Activated CD4-positive, alpha-beta memory T cell treated with anti-CD3 and anti-CD28 coated beads for 36 hours (primary cell): ENCODE measurements at regions not wholly inside any gene's neighbourhood (a gene's known extent, or its start where the extent isn't known, plus 50 kb on each side); places are given as distances from the start of the nearest gene placed in this dataset.

ENCODE experiments used
- CTCF ChIA-PET: fragments of 350-600 bp; sonication (Branson Sonifier 250); formaldehyde crosslinking; loops from one replicate; lab custom pipeline; 2021; ENCODE audit warnings: antibody characterized with exemption, inconsistent platforms; lab: Charles Lee
- POLR2A ChIA-PET: fragments of 350-600 bp; sonication (Branson Sonifier 250); formaldehyde crosslinking; loops from one replicate; lab custom pipeline; 2021; ENCODE audit warnings: antibody characterized with exemption; lab: Charles Lee
- DNase-seq: peaks from one replicate; pipeline ENCODE4 v3.0.0-alpha.2; 2020
- H3K27ac Mint-ChIP-seq: one replicate; pipeline ENCODE4 v1.8.0; 2021; ENCODE audit warnings: mixed read lengths
- H3K27me3 Mint-ChIP-seq: one replicate; pipeline ENCODE4 v1.8.0; 2021; ENCODE audit warnings: mixed read lengths
- H3K36me3 Mint-ChIP-seq: one replicate; pipeline ENCODE4 v1.8.0; 2021; ENCODE audit warnings: mixed read lengths
- H3K4me1 Mint-ChIP-seq: one replicate; pipeline ENCODE4 v1.8.0; 2021; ENCODE audit warnings: low read depth, mixed read lengths
- H3K4me3 Mint-ChIP-seq: one replicate; pipeline ENCODE4 v1.8.0; 2021; ENCODE audit warnings: mild to moderate bottlenecking, mixed read lengths
- H3K9me3 Mint-ChIP-seq: one replicate; pipeline ENCODE4 v1.8.0; 2021; ENCODE audit warnings: mixed read lengths
- intact Hi-C: fragments of 100-400 bp; cut with micrococcal nuclease; formaldehyde crosslinking; loops from one replicate; pipeline ENCODE4 v1.15.1; 2023

DNA sequence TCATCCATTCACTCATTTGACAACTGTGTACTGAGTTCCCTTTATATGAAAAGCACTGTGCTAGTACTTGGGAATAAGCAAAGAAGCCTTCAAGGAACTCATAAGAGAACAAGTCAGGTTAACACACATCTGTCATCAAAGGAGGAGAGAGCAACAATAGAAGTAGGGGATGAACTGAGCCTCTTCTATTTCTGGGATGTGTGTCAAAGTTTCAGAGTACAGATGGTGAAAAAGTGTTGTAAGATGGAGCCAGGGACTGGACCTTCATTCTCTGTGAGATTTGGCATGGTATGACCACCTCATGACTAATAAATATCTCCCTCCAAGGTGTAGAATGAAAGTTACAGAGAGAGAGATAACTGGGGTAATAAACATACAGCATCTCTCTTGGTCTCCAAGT, 349.8 kb upstream of the PLET1 start:
- H3K4me1 Mint-ChIP-seq, result no peaks in the 10 kb centered on the region
- peaks cover 10% of the 10 kb centered on the region for H3K27me3 Mint-ChIP-seq
- intact Hi-C loops, result no loop called here
- no peaks in the 10 kb centered on the region for H3K36me3 Mint-ChIP-seq
- no peak for DNase-seq
- H3K27ac Mint-ChIP-seq, result no peak overlapping the region
- H3K4me3 Mint-ChIP-seq, result no peak overlapping the region
- CTCF ChIA-PET, result no interaction called here
- H3K9me3 Mint-ChIP-seq, result no peaks in the 10 kb centered on the region
- POLR2A ChIA-PET, result no interaction called here

DNA sequence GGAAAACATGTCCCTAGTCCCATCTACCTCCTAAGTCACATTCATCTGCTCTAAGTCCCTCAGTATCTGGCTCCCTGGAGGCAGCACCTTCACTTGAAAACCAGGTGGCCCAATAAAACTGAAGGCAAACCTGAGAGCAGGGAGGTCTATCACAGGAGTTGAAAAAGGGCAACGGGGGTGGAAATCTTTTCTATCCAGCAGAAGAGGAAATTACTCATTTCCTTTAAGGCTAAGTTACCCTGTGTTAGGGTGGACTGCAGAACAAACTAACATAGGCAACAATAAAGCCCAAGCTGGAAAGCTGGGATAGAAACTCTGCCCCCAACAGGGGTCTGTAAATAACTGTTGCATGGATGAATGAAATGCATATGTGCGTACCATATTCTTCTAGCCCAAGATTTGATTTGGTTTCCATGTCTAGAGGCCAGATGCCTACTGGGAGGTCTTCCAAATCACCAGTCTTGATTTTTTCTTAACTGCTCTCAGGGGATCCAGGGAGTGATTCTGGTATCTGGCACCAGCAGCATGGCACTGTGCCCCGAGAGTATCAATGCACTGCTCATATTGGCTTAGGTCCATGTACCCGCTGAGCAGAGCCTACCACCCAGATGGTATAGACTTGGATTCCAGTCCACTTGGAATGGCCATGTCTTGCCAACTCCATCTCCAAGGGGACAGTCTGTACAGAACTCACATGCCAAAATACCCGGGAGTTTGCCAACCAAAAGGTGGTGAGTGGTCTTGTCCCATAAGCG, 350.0 kb upstream of the NCAM1 start:
- ChIA-PET CTCF (no interaction called here), POLR2A (no interaction called here)
- no peak overlapping the region for H3K27ac Mint-ChIP-seq
- H3K4me3 Mint-ChIP-seq, result no peak overlapping the region
- intact Hi-C loops, result no loop called here
- peaks cover 10% of the 10 kb centered on the region for H3K27me3 Mint-ChIP-seq
- H3K4me1 Mint-ChIP-seq, result no peaks in the 10 kb centered on the region
- H3K36me3 Mint-ChIP-seq, result no peaks in the 10 kb centered on the region
- no peaks in the 10 kb centered on the region for H3K9me3 Mint-ChIP-seq
- no peak for DNase-seq

DNA sequence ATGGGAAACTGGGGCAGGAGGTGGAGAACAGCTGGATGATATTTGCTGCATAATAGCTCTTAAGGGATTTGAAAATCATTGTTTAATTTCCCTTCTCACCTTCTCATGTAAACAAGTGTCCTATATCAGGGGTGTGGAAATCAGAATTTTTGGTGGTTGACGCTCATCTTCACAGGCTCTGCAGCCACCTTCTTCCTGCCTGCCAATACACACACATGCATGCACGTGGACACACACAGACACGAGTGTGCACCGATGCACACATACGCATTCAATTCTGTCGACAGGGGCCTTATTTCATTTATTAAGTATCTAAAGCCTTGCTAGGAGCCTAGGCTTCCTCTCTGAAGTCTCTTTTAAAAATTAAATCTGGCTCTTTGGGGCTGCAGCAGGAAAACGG, 349.4 kb upstream of the NCAM1 start:
- Mint-ChIP-seq H3K4me3 (no peak overlapping the region), H3K27me3 (peaks cover 5% of the 10 kb centered on the region), H3K36me3 (no peaks in the 10 kb centered on the region), H3K4me1 (no peaks in the 10 kb centered on the region), H3K27ac (no peak overlapping the region), H3K9me3 (no peaks in the 10 kb centered on the region)
- intact Hi-C loops, result no loop called here
- no peak for DNase-seq
- CTCF ChIA-PET, result no interaction called here
- POLR2A ChIA-PET, result no interaction called here

DNA sequence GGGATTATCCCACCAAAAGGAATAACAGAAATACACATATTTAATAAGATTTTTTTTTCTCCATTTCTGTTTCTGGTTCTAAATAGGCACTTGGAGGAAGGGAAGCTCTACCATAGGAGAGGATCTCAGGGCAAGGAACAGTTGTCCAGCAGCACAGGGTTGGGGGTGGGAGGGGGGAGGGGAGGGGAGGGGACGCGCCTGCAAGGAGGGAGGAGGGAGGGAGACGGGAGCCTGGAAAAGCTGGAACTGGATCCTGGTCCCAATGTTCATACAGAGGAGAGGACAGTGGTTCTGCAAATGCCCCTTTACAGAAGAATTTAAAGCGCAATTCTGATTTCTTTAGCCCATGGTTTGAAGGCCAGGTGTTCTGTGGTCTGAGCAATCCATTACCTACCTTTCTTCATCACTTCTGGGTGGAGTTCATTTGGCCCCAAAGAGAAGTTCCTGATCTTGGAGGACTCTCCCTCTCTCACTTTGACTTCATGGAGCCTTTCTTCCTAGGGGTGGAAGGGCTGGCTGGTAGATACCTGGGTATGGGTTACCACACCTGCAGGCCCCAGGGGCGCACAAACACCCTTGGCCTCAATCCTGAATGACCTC, 348.9 kb upstream of the NCAM1 start:
- ChIA-PET CTCF (no interaction called here), POLR2A (no interaction called here)
- DNase-seq, result no peak
- intact Hi-C loops, result no loop called here
- Mint-ChIP-seq H3K4me1 (no peaks in the 10 kb centered on the region), H3K27me3 (peaks cover 5% of the 10 kb centered on the region), H3K4me3 (no peak overlapping the region), H3K27ac (no peak overlapping the region), H3K36me3 (no peaks in the 10 kb centered on the region), H3K9me3 (no peaks in the 10 kb centered on the region)

DNA sequence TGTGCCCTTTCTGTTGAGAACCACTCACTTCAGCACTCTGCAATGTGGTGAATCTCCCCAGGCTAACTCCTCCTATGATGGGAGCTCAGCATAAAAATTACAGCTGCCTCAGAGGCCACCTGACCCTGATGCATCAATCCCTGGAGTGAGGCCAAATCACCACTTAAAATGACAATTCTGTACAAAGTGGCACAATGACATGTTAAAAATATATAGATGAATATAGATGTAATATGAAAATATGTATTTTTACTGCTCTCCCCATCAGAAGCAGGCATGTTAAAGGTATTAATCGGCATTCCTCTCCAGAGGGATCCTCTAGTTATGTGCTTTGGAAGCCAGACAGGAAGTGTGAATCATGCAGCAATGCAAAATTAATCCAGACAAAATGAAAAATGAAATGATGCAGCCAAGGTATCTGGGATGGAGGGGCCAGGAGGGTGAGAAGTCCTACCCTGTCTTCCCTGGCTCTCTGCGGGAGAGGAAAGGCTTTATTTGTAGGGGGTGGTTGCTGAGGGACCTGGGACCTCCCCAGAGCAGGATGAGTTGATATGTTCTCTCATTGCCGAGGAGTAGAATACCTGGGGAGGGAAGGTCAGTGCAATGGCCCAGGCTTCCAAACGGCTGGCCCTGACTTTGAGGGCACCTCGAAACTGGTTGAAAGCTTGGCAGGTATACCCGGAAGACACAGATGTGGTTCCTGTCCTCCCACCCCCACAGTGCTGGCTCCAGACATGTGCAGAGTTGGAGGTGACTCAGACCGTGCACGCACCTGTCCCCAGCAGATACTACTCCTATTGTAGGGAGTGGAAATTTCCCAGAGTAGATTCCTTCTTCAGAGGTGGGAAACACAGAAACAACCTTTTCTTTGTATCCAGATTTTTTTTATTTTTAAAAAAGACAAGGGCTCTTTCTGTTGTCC, 347.9 kb upstream of the NCAM1 start:
- no peak for DNase-seq
- H3K4me1 Mint-ChIP-seq, result no peaks in the 10 kb centered on the region
- H3K36me3 Mint-ChIP-seq, result no peaks in the 10 kb centered on the region
- H3K9me3 Mint-ChIP-seq, result no peaks in the 10 kb centered on the region
- H3K27me3 Mint-ChIP-seq, result peaks cover 5% of the 10 kb centered on the region
- no peak overlapping the region for H3K4me3 Mint-ChIP-seq
- ChIA-PET POLR2A (no interaction called here), CTCF (no interaction called here)
- intact Hi-C loops, result no loop called here
- H3K27ac Mint-ChIP-seq, result no peak overlapping the region

DNA sequence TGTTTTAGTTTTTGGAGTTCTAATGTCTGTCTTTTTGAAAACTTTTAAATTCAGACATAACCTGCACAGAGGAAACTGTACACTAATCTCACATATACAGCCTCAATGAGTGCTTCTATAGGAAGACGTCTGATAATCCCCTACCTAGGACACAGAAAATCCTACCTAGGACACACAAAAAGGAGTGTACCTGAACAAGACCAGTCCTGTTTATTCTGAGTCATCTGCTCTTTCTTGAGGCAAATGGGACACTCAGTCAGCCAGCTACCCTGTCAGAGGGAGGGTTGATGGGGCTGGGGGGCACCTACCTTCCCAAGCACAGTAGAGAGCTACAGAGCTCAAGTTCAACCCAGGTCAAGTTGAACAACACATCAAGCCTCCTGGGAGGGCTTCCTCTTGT, 346.6 kb upstream of the NCAM1 start:
- Mint-ChIP-seq H3K4me1 (no peaks in the 10 kb centered on the region), H3K27ac (no peak overlapping the region), H3K4me3 (no peak overlapping the region), H3K9me3 (no peaks in the 10 kb centered on the region), H3K27me3 (peaks cover 7% of the 10 kb centered on the region), H3K36me3 (no peaks in the 10 kb centered on the region)
- no peak for DNase-seq
- CTCF ChIA-PET, result interaction anchor here (1.4 kb wide), 1 partner anchor 27 kb away, joined by 3 read pairs; no protein-coding TSS in a partner anchor
- intact Hi-C loops, result no loop called here
- POLR2A ChIA-PET, result no interaction called here

DNA sequence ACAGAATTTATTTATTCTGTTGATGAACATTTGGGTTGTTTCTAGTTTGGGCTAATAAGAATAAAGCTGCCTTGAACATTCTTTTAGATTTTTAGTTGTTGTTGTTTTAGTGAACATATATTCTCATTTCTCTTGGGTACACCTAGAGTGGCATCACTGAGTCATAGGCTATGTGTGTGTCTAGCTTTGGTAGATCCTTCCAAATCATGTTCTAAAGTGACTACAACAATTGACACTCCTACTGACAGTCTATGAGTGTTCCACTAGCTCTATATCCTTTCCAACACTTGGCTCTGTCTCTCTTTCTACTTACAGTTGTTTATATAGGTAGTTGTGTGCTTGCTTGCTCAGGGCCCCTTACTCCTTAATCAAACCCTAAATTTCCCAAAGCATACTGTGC, 346.0 kb upstream of the NCAM1 start:
- Mint-ChIP-seq H3K4me3 (no peak overlapping the region), H3K36me3 (no peaks in the 10 kb centered on the region), H3K9me3 (no peaks in the 10 kb centered on the region), H3K4me1 (no peaks in the 10 kb centered on the region), H3K27me3 (peaks cover 7% of the 10 kb centered on the region), H3K27ac (no peak overlapping the region)
- intact Hi-C loops, result no loop called here
- ChIA-PET CTCF (interaction anchor here (1.4 kb wide), 1 partner anchor 27 kb away, joined by 3 read pairs; no protein-coding TSS in a partner anchor), POLR2A (no interaction called here)
- DNase-seq, result no peak

DNA sequence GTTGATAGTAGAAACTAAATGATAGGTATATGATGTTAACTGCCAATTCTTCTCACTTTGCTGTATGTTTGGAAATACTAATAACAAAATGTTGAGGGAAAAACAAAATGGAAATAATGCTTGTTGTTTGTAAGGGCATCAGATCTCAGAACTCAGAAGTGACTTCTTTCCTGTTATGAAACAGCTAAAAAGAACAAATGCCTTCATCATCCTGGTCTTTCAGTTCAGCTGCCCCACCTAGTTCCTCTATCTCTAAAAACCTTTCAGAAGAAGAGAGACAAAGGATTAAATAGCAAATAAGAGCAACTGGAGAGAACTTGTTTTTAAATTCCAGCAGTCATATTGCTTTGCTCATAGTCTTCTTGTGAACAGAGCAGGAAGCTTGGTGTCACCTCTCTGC, 345.3 kb upstream of the NCAM1 start:
- Mint-ChIP-seq H3K4me3 (no peak overlapping the region), H3K9me3 (no peaks in the 10 kb centered on the region), H3K27ac (no peak overlapping the region), H3K27me3 (peaks cover 7% of the 10 kb centered on the region), H3K36me3 (no peaks in the 10 kb centered on the region), H3K4me1 (no peaks in the 10 kb centered on the region)
- ChIA-PET CTCF (no interaction called here), POLR2A (no interaction called here)
- no peak for DNase-seq
- intact Hi-C loops, result no loop called here

DNA sequence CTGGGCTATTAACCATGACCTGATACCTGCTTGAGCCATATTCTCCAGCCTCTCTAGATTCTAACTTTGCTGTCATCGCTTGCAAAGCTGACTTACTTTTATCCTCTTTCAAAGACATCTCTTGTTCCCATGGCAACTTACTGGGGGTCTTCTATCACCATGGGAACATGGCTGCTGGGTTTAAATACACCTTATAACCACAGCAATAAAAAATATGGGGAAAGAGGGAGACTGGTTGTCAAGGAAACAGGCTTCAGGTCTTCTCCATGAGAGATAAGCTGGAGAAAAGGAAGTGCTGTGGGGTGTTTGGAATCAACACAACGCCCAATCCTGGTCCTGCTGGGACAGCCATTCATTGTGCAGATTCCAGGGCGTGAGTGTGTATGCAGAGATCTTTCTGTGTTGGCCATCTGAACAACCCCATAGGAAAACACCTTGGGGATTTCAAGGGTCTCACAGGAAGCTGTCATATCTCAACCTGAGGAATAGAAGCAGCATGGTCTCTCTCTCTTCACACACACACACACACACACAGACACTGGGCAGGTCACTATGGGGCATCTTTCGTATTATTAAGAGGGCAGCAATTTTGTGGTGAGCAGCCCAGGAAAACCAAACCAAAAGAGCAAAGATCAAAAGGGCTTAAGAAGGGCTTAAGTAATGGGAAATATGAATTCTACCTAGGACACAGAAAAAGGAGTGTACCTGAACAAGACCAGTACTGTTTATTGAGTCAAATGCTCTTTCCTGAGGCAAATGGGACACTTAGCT, 344.7 kb upstream of the NCAM1 start:
- DNase-seq, result no peak
- H3K4me3 Mint-ChIP-seq, result no peak overlapping the region
- H3K4me1 Mint-ChIP-seq, result no peaks in the 10 kb centered on the region
- POLR2A ChIA-PET, result no interaction called here
- intact Hi-C loops, result no loop called here
- peaks cover 7% of the 10 kb centered on the region for H3K27me3 Mint-ChIP-seq
- CTCF ChIA-PET, result no interaction called here
- H3K9me3 Mint-ChIP-seq, result no peaks in the 10 kb centered on the region
- H3K27ac Mint-ChIP-seq, result no peak overlapping the region
- H3K36me3 Mint-ChIP-seq, result no peaks in the 10 kb centered on the region

DNA sequence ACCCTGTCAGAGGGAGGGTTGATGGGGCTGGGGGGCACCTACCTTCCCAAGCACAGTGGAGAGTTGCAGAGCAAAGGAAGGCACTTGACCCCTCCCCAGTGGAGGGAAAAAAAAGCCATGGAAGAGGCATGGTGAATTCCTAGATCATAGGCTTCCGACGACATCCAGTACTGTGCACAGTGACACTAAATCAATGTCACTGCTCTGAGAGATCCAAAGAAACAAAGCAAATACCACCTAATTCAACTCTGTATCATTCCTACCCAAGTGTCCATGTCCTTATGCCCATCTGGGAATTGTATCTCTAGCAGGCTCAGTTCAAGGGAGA, 344.2 kb upstream of the NCAM1 start:
- ChIA-PET POLR2A (no interaction called here), CTCF (no interaction called here)
- Mint-ChIP-seq H3K4me3 (no peak overlapping the region), H3K9me3 (no peaks in the 10 kb centered on the region), H3K27me3 (peaks cover 5% of the 10 kb centered on the region), H3K4me1 (no peaks in the 10 kb centered on the region), H3K27ac (no peak overlapping the region), H3K36me3 (no peaks in the 10 kb centered on the region)
- intact Hi-C loops, result no loop called here
- no peak for DNase-seq

DNA sequence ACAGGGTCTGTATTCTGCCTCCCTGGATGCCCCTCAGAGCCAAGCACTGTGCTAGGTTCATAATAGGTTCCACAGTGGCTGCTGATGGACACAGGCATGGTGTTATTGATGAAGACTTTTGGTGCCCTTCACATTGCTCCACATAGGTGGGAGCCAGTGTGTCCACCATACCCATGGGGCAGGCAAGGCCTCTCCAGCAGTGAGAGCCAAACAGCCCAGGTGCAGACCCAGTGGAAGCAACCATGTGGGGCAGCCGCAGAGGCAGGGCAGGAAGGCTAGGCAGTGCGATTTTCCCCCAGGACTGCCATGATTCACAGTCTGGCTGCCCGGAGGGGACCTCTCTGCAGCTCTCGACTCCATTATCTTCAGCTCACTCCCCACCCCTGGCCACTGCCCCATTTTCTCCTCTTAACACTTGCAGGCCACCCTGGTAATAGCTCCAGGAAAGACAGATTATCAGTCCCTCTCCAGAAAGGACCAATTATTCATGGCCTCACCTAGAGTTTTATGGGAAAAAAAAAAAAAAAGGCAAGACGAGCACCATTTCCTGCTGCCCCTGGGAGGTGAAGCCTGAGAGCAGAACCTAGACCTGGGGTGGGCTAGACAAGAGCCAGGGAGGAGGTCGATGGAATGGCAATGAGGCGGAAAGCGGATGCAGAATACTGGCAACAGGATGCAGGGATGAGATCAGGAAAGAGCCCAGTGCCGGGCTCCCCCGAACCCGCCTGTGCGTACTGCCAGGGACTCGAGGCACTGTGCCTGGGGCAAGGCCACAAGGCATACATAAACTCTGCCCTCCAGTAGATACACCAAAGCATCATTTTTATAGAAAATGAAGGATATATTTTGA, 343.0 kb upstream of the NCAM1 start:
- intact Hi-C loops, result no loop called here
- no peak for DNase-seq
- no peak overlapping the region for H3K4me3 Mint-ChIP-seq
- H3K36me3 Mint-ChIP-seq, result no peaks in the 10 kb centered on the region
- H3K27ac Mint-ChIP-seq, result no peak overlapping the region
- H3K9me3 Mint-ChIP-seq, result no peaks in the 10 kb centered on the region
- peaks cover 4% of the 10 kb centered on the region for H3K27me3 Mint-ChIP-seq
- H3K4me1 Mint-ChIP-seq, result no peaks in the 10 kb centered on the region
- ChIA-PET CTCF (no interaction called here), POLR2A (no interaction called here)
